Endothelial cell of umbilical vein (primary cell): ENCODE measurements at regions not wholly inside any gene's neighbourhood (a gene's known extent, or its start where the extent isn't known, plus 50 kb on each side); places are given as distances from the start of the nearest gene placed in this dataset.

ENCODE experiments used
- EZH2 ChIP-seq: IDR thresholded peaks from 2 replicates; pipeline ENCODE4 v1.6.1; 2012; ENCODE audit warnings: borderline replicate concordance, low read depth, mild to moderate bottlenecking, moderate library complexity, low read length, inconsistent platforms; ENCODE audit not compliant: severe bottlenecking
- POLR2A ChIP-seq: IDR thresholded peaks from 2 replicates; pipeline ENCODE4 v1.6.1; 2012; ENCODE audit warnings: low read depth, mild to moderate bottlenecking, control low read depth, low read length
- TF ChIP-seq, protein P1 (sequence below), 2 donors: IDR thresholded peaks; 1 replicate in 1 of 2; 2 replicates in 1 of 2; pipeline ENCODE4 v1.5.1; 2011; ENCODE audit warnings: low read length in 2 of 2, mild to moderate bottlenecking in 2 of 2, moderate library complexity in 2 of 2, control low read depth in 1 of 2, inconsistent platforms in 1 of 2, low read depth in 1 of 2; ENCODE audit not compliant: insufficient read depth in 1 of 2; ENCODE audit errors: extremely low read depth in 1 of 2

DNA sequence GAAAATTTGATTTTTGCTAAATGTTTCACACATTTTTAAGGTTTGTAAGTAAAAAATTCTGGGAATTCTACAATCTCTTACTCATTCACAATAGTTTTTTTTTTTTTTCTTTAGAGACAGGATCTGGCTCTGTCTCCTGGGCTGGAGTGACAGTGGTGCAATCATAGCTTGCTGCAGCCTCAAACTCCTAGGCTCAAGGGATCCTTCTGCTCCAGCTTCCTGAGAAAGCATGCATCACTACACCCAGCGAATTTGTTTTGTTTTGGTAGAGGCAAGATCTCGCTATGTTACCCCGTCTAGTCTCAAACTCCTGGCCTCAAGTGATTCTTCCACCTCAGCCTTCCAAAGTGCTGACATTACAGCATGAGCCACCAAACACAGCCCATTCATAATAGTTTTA, 232.8 kb downstream of the GJA1 start:
- TF ChIP-seq EZH2 = no peak
- TF ChIP-seq, protein P1, sequence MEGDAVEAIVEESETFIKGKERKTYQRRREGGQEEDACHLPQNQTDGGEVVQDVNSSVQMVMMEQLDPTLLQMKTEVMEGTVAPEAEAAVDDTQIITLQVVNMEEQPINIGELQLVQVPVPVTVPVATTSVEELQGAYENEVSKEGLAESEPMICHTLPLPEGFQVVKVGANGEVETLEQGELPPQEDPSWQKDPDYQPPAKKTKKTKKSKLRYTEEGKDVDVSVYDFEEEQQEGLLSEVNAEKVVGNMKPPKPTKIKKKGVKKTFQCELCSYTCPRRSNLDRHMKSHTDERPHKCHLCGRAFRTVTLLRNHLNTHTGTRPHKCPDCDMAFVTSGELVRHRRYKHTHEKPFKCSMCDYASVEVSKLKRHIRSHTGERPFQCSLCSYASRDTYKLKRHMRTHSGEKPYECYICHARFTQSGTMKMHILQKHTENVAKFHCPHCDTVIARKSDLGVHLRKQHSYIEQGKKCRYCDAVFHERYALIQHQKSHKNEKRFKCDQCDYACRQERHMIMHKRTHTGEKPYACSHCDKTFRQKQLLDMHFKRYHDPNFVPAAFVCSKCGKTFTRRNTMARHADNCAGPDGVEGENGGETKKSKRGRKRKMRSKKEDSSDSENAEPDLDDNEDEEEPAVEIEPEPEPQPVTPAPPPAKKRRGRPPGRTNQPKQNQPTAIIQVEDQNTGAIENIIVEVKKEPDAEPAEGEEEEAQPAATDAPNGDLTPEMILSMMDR (IDR thresholded peaks at IDR 0.05; ENCODE audit: extremely low read depth in 1 of 2, insufficient read depth in 1 of 2, low read depth in 1 of 2, low read length in 2 of 2) = no peak
- TF ChIP-seq POLR2A = no peak
